ENCODE measurements at regions not wholly inside any gene's neighbourhood (a gene's known extent, or its start where the extent isn't known, plus 50 kb on each side); places are given as distances from the start of the nearest gene placed in this dataset.

GRCh38 chr11:98099371-98099770 is 921.4 kb upstream of the CNTN5 start:
- H3K9me3 ChIP-seq (replicated peaks; ENCODE audit: control insufficient read depth, insufficient read depth, low read length), result no peaks in the 10 kb centered on the region
- TF ChIP-seq GATA2 (IDR thresholded peaks at IDR 0.05; ENCODE audit: insufficient read depth, insufficient read length, low read depth, low read length) (no peak), MYC (IDR thresholded peaks at IDR 0.05; ENCODE audit: low read depth, low read length) (no peak), POLR2A (IDR thresholded peaks at IDR 0.05; ENCODE audit: low read depth, low read length) (no peak), CTCF (IDR thresholded peaks at IDR 0.05; ENCODE audit: extremely low read depth in 1 of 2, insufficient read depth in 1 of 2, low read depth in 1 of 2, low read length in 2 of 2) (no peak), FOS (IDR thresholded peaks at IDR 0.05; ENCODE audit: borderline replicate concordance, insufficient read depth, low read length) (no peak), MAX (IDR thresholded peaks at IDR 0.05; ENCODE audit: insufficient read depth, insufficient read length) (no peak), JUN (IDR thresholded peaks at IDR 0.05; ENCODE audit: borderline replicate concordance, insufficient read depth, insufficient read length, low read depth) (no peak), EZH2 (IDR thresholded peaks at IDR 0.05; ENCODE audit: borderline replicate concordance, low read depth, low read length, severe bottlenecking) (no peak), POLR2AphosphoS5 (IDR thresholded peaks at IDR 0.05; ENCODE audit: insufficient read depth, low read depth, low read length) (no peak)
- H4K20me1 ChIP-seq (replicated peaks; ENCODE audit: control insufficient read depth, extremely low read depth, insufficient read depth, low read length), result no peaks in the 10 kb centered on the region
- ChIA-PET POLR2A (no interaction called here), CTCF (no interaction called here)
- intact Hi-C loops (cut with micrococcal nuclease), result no loop called here
- no TSS peak for BruUV-seq (replicated peaks)
- H3K9ac ChIP-seq (replicated peaks; ENCODE audit: extremely low read depth, insufficient read depth, low read length), result no peak overlapping the region
- H3K4me2 ChIP-seq (ENCODE audit: insufficient read depth, low read length), result no peak overlapping the region
- dilution Hi-C loops (cut with MboI; ENCODE audit: extremely low pct_ligation_motif_present, low sequenced_read_pairs), result no loop called here
- no peaks in the 10 kb centered on the region for H3K4me1 ChIP-seq (ENCODE audit: control insufficient read depth, extremely low read depth, insufficient read depth, low read length)
- H3K27ac ChIP-seq (ENCODE audit: insufficient read depth, low read depth, low read length), result no peak overlapping the region
- FAIRE-seq (no peak), DNase-seq (ENCODE audit: low read depth, low spot score) (no peak)
- H3K36me3 ChIP-seq (ENCODE audit: control insufficient read depth in 2 of 2, extremely low read depth in 1 of 2, insufficient read depth in 2 of 2, low read length in 2 of 2), result no peaks in the 10 kb centered on the region
- H3K79me2 ChIP-seq (ENCODE audit: control insufficient read depth, insufficient read depth, low read length), result no peaks in the 10 kb centered on the region
- H2AFZ ChIP-seq (ENCODE audit: low read depth, low read length), result no peak overlapping the region
- H3K27me3 ChIP-seq (ENCODE audit: control insufficient read depth in 2 of 2, insufficient read depth in 2 of 2, low read length in 2 of 2), result no peaks in the 10 kb centered on the region
- H3K9me1 ChIP-seq (replicated peaks; ENCODE audit: control insufficient read depth, extremely low read depth, insufficient read depth, low read length), result no peaks in the 10 kb centered on the region
- no peak overlapping the region for H3K4me3 ChIP-seq (replicated peaks in 1 of 3; ENCODE audit: insufficient read depth in 1 of 3, low read depth in 1 of 3, low read length in 3 of 3)

Measured in endothelial cell of umbilical vein (primary cell).